HG03565 (cell line): ENCODE measurements at regions not wholly inside any gene's neighbourhood (a gene's known extent, or its start where the extent isn't known, plus 50 kb on each side); places are given as distances from the start of the nearest gene placed in this dataset.

Experiments
- ATAC-seq: cut with Tn5 transposase; IDR thresholded peaks from one replicate; pipeline ENCODE4 v1.9.1; 2021; ENCODE audit warnings: mild to moderate bottlenecking, moderate library complexity; ENCODE audit not compliant: unreplicated experiment

GRCh38 chr6:23953976-23954375 is 172.0 kb upstream of the NRSN1 start:
- no peak for ATAC-seq

- no peak for ATAC-seq
Observed at GRCh38 chr6:23957017-23957416, 169.0 kb upstream of the NRSN1 start.

GRCh38 chr6:23964865-23965264 is 161.2 kb upstream of the NRSN1 start:
- ATAC-seq: no peak

GRCh38 chr6:23969344-23969743 is 156.7 kb upstream of the NRSN1 start:
- no peak for ATAC-seq

- ATAC-seq: no peak
Observed at GRCh38 chr6:23977706-23978105, 148.3 kb upstream of the NRSN1 start.

GRCh38 chr6:23980965-23981364 is 145.1 kb upstream of the NRSN1 start:
- ATAC-seq: no peak

- ATAC-seq: no peak
Observed at GRCh38 chr6:23981923-23982322, 144.1 kb upstream of the NRSN1 start.

- ATAC-seq: no peak
Observed at GRCh38 chr6:23983735-23984134, 142.3 kb upstream of the NRSN1 start.

- ATAC-seq: no peak
Observed at GRCh38 chr6:23985015-23985414, 141.0 kb upstream of the NRSN1 start.

GRCh38 chr6:23989885-23990533 is 136.0 kb upstream of the NRSN1 start:
- no peak for ATAC-seq

- ATAC-seq: no peak
Observed at GRCh38 chr6:23994013-23994412, 132.0 kb upstream of the NRSN1 start.

- ATAC-seq: no peak
Observed at GRCh38 chr6:24004062-24004461, 122.0 kb upstream of the NRSN1 start.

GRCh38 chr6:24004659-24005058 is 121.4 kb upstream of the NRSN1 start:
- no peak for ATAC-seq

- ATAC-seq: no peak
Observed at GRCh38 chr6:24006254-24006653, 119.8 kb upstream of the NRSN1 start.

- no peak for ATAC-seq
Observed at GRCh38 chr6:24009319-24009718, 116.7 kb upstream of the NRSN1 start.

GRCh38 chr6:24010133-24010532 is 115.9 kb upstream of the NRSN1 start:
- no peak for ATAC-seq

- no peak for ATAC-seq
Observed at GRCh38 chr6:24016286-24016685, 109.7 kb upstream of the NRSN1 start.

GRCh38 chr6:24016857-24017256 is 109.2 kb upstream of the NRSN1 start:
- no peak for ATAC-seq

- ATAC-seq: no peak
Observed at GRCh38 chr6:24019393-24019792, 106.6 kb upstream of the NRSN1 start.

GRCh38 chr6:24019830-24020229 is 106.2 kb upstream of the NRSN1 start:
- no peak for ATAC-seq

GRCh38 chr6:24026050-24026449 is 100.0 kb upstream of the NRSN1 start:
- ATAC-seq: no peak

GRCh38 chr6:24031496-24031895 is 94.5 kb upstream of the NRSN1 start:
- no peak for ATAC-seq
